Endothelial cell (in vitro differentiated cells): ENCODE measurements at regions not wholly inside any gene's neighbourhood (a gene's known extent, or its start where the extent isn't known, plus 50 kb on each side); places are given as distances from the start of the nearest gene placed in this dataset.
"Not testable (repeated sequence)": the region's sequence is repeated elsewhere in the genome, so short reads cannot be mapped to it uniquely, and the experiment has no call there.

ENCODE experiments used
- DNase-seq: peaks from one replicate; pipeline ENCODE4 v3.0.0; 2021; ENCODE audit warnings: low spot score
- H3K27ac Mint-ChIP-seq: one replicate; pipeline ENCODE4 v1.8.0; 2021; ENCODE audit warnings: mixed read lengths, inconsistent platforms; ENCODE audit not compliant: unreplicated experiment
- H3K27me3 Mint-ChIP-seq: one replicate; pipeline ENCODE4 v1.8.0; 2021; ENCODE audit warnings: mild to moderate bottlenecking, moderate library complexity, mixed read lengths, inconsistent platforms; ENCODE audit not compliant: unreplicated experiment
- H3K36me3 Mint-ChIP-seq: one replicate; pipeline ENCODE4 v1.8.0; 2021; ENCODE audit warnings: mild to moderate bottlenecking, low read depth, mixed read lengths, inconsistent platforms; ENCODE audit not compliant: unreplicated experiment
- H3K4me1 Mint-ChIP-seq: one replicate; pipeline ENCODE4 v1.8.0; 2021; ENCODE audit warnings: mild to moderate bottlenecking, mixed read lengths, inconsistent platforms; ENCODE audit not compliant: unreplicated experiment
- H3K4me3 Mint-ChIP-seq: one replicate; pipeline ENCODE4 v1.8.0; 2021; ENCODE audit warnings: mild to moderate bottlenecking, mixed read lengths, inconsistent platforms; ENCODE audit not compliant: unreplicated experiment
- H3K9me3 Mint-ChIP-seq: one replicate; pipeline ENCODE4 v1.8.0; 2021; ENCODE audit warnings: mixed read lengths, inconsistent platforms; ENCODE audit not compliant: unreplicated experiment
- TF ChIP-seq, protein P1 (sequence below): fragments of 200-600 bp; sonication (generic); IDR thresholded peaks from one replicate; pipeline ENCODE4 v1.5.0; 2021; ENCODE audit warnings: antibody characterized with exemption; ENCODE audit not compliant: unreplicated experiment

- DNase-seq = no peak
- H3K27me3 Mint-ChIP-seq = peaks cover 22% of the 10 kb centered on the region
- peaks cover 13% of the 10 kb centered on the region for H3K36me3 Mint-ChIP-seq
- no peak overlapping the region for H3K4me3 Mint-ChIP-seq
- H3K9me3 Mint-ChIP-seq = peaks cover 12% of the 10 kb centered on the region
- no peak overlapping the region for H3K27ac Mint-ChIP-seq
- TF ChIP-seq, protein P1, sequence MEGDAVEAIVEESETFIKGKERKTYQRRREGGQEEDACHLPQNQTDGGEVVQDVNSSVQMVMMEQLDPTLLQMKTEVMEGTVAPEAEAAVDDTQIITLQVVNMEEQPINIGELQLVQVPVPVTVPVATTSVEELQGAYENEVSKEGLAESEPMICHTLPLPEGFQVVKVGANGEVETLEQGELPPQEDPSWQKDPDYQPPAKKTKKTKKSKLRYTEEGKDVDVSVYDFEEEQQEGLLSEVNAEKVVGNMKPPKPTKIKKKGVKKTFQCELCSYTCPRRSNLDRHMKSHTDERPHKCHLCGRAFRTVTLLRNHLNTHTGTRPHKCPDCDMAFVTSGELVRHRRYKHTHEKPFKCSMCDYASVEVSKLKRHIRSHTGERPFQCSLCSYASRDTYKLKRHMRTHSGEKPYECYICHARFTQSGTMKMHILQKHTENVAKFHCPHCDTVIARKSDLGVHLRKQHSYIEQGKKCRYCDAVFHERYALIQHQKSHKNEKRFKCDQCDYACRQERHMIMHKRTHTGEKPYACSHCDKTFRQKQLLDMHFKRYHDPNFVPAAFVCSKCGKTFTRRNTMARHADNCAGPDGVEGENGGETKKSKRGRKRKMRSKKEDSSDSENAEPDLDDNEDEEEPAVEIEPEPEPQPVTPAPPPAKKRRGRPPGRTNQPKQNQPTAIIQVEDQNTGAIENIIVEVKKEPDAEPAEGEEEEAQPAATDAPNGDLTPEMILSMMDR = no peak
- no peaks in the 10 kb centered on the region for H3K4me1 Mint-ChIP-seq
Measured at GRCh38 chr14:105910426-105910825, 384.0 kb downstream of the TMEM121 start.

- peaks cover 12% of the 10 kb centered on the region for H3K36me3 Mint-ChIP-seq
- H3K27ac Mint-ChIP-seq = no peak overlapping the region
- no peaks in the 10 kb centered on the region for H3K4me1 Mint-ChIP-seq
- TF ChIP-seq, protein P1 = no peak
- no peak overlapping the region for H3K4me3 Mint-ChIP-seq
- DNase-seq = no peak
- peaks cover 22% of the 10 kb centered on the region for H3K27me3 Mint-ChIP-seq
- peaks cover 12% of the 10 kb centered on the region for H3K9me3 Mint-ChIP-seq
Measured at GRCh38 chr14:105911006-105911847, 384.8 kb downstream of the TMEM121 start.

DNA sequence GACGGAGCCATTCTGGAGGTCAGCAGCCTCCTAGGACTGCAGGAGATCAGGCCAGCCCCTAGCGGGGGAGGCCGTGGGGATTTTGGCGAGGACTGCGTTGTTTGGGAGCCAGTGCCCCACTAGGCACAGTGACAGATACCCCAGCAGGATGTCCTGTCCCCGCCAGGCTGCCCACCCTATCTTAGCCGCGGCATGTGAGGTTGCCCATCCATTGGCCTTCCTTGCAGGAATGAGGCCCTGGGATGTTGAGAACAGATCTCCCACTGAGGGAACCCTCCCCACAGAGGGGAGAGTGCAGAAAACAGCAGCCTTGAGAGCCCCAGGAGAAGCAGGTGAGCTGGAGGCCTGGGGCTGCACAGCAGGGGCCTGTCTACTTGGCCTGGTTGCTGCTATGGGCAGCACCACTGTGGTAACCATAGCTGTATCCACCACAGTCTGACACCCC is 385.5 kb downstream of the TMEM121 start:
- H3K36me3 Mint-ChIP-seq, H3K4me1 Mint-ChIP-seq, DNase-seq, H3K4me3 Mint-ChIP-seq, H3K27ac Mint-ChIP-seq: not testable (repeated sequence)
- peaks cover 12% of the 10 kb centered on the region for H3K9me3 Mint-ChIP-seq
- H3K27me3 Mint-ChIP-seq = peaks cover 22% of the 10 kb centered on the region

- H3K9me3 Mint-ChIP-seq = peaks cover 12% of the 10 kb centered on the region
- TF ChIP-seq, protein P1 = no peak
- no peak overlapping the region for H3K27ac Mint-ChIP-seq
- H3K4me1 Mint-ChIP-seq = no peaks in the 10 kb centered on the region
- no peak overlapping the region for H3K4me3 Mint-ChIP-seq
- H3K36me3 Mint-ChIP-seq = peaks cover 9% of the 10 kb centered on the region
- no peak for DNase-seq
- peaks cover 23% of the 10 kb centered on the region for H3K27me3 Mint-ChIP-seq
Measured at GRCh38 chr14:105912641-105913180, 386.3 kb downstream of the TMEM121 start.

DNA sequence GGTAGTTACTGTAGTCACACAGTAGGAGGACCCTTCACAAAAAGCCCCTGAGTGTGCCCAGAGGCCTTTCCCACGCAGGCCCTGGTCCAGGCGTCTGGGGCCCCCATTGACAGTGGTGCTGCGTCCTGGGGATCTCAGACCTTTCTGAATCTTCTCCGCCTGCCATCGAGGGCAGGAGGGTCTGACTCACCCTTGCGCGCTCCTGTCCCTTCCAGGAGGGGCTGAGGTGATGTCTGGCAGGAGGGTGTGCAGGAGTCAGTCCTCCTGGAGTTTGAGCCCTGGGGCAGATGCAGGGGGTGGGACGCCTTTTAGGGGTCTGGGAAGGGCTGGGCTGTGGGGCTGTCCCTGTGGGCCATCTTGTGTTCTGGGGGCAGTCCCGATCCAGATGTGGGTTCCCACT is 386.8 kb downstream of the TMEM121 start:
- DNase-seq = no peak
- peaks cover 12% of the 10 kb centered on the region for H3K9me3 Mint-ChIP-seq
- H3K4me3 Mint-ChIP-seq = no peak overlapping the region
- H3K4me1 Mint-ChIP-seq = no peaks in the 10 kb centered on the region
- no peak overlapping the region for H3K27ac Mint-ChIP-seq
- peaks cover 9% of the 10 kb centered on the region for H3K36me3 Mint-ChIP-seq
- TF ChIP-seq, protein P1 = no peak
- H3K27me3 Mint-ChIP-seq = peaks cover 25% of the 10 kb centered on the region
